Right lobe of liver (tissue), 4 donors: ENCODE measurements at regions not wholly inside any gene's neighbourhood (a gene's known extent, or its start where the extent isn't known, plus 50 kb on each side); places are given as distances from the start of the nearest gene placed in this dataset.

Experiments
- POLR2A ChIP-seq: fragments of 450-650 bp; IDR thresholded peaks from one replicate; pipeline ENCODE4 v1.6.1; 2017; ENCODE audit warnings: antibody characterized with exemption, mild to moderate bottlenecking
- TF ChIP-seq, protein P1 (sequence below), 4 donors: fragments of 200-600 bp in 3 of 4; fragments of 450-650 bp in 1 of 4; IDR thresholded peaks; one replicate each; pipeline versions ENCODE4 v1.5.1 to v1.8.0; 2016 to 2022; ENCODE audit warnings: antibody characterized with exemption in 4 of 4, mild to moderate bottlenecking in 2 of 4
- donor health status: DM: no; HTN: no; CAD: no.
- donor health status: DM: no; HTN: no; CAD: no.
- donor health status: DM: no; HTN: yes; CAD: no.

DNA sequence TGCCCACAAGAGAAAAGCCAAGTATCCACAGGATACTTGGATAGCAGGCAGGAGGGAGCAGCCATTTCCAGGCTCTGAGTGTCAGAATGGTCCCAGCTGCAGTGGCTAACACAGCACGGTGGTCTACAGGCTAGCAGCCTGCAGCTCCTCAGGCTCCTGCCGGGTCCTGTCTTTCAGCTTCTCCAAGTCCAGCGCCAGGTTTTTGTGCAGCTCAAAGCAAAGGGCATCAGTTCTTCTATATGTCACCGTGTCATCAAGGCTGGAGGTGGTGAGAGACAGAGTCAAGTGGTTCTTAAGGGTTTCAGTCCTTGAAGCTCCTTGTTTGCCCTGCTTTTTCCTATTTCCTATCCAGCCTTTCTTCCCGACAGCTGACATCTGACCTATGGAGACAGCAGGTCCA, 188.6 kb downstream of the NUFIP1 start:
- TF ChIP-seq, protein P1, sequence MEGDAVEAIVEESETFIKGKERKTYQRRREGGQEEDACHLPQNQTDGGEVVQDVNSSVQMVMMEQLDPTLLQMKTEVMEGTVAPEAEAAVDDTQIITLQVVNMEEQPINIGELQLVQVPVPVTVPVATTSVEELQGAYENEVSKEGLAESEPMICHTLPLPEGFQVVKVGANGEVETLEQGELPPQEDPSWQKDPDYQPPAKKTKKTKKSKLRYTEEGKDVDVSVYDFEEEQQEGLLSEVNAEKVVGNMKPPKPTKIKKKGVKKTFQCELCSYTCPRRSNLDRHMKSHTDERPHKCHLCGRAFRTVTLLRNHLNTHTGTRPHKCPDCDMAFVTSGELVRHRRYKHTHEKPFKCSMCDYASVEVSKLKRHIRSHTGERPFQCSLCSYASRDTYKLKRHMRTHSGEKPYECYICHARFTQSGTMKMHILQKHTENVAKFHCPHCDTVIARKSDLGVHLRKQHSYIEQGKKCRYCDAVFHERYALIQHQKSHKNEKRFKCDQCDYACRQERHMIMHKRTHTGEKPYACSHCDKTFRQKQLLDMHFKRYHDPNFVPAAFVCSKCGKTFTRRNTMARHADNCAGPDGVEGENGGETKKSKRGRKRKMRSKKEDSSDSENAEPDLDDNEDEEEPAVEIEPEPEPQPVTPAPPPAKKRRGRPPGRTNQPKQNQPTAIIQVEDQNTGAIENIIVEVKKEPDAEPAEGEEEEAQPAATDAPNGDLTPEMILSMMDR (IDR thresholded peaks at IDR 0.05) = no peak
- TF ChIP-seq POLR2A = no peak
